Fibroblast of lung (primary cell): ENCODE measurements at regions not wholly inside any gene's neighbourhood (a gene's known extent, or its start where the extent isn't known, plus 50 kb on each side); places are given as distances from the start of the nearest gene placed in this dataset.

Source experiments
- EZH2 ChIP-seq: IDR thresholded peaks from 2 replicates; pipeline ENCODE4 v1.5.1; 2012; ENCODE audit warnings: low read length, control low read depth, mild to moderate bottlenecking; ENCODE audit errors: missing control alignments
- TF ChIP-seq, protein P1 (sequence below), 2 donors: IDR thresholded peaks in 1 of 2; conservative IDR thresholded peaks in 1 of 2; 1 replicate in 1 of 2; 2 replicates in 1 of 2; pipeline ENCODE4 v1.5.1; 2011 to 2012; ENCODE audit warnings: low read length in 2 of 2, control low read depth in 1 of 2, inconsistent platforms in 1 of 2, low read depth in 1 of 2, mild to moderate bottlenecking in 1 of 2

DNA sequence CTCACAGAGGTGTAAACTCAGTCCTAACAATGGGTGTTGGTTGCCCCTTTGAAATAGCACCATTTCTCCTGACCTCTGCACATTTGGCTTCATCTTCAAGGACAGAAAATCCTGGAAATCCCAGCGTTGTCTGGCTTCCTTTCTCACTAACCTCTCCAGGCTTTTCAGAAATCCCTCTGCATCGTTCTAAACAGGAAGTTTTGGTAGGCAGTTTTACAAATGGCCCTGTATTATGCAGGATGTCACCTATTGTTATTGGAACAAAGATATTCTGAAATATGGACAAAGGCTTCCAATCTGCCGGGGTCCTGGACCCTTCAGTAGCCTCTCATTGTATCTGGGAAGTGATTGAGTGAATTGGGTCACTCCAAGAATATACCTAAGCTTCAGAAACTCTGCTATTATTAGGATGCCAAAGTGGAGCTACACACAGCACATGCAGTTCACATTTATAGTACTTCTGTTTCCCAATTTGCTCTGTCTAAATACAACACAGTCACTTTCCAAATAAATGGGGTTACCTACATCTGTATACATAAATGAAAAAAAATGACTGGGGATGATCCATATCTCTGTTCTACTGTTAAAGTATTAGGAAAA, 134.8 kb upstream of the KLF6 start:
- TF ChIP-seq, protein P1, sequence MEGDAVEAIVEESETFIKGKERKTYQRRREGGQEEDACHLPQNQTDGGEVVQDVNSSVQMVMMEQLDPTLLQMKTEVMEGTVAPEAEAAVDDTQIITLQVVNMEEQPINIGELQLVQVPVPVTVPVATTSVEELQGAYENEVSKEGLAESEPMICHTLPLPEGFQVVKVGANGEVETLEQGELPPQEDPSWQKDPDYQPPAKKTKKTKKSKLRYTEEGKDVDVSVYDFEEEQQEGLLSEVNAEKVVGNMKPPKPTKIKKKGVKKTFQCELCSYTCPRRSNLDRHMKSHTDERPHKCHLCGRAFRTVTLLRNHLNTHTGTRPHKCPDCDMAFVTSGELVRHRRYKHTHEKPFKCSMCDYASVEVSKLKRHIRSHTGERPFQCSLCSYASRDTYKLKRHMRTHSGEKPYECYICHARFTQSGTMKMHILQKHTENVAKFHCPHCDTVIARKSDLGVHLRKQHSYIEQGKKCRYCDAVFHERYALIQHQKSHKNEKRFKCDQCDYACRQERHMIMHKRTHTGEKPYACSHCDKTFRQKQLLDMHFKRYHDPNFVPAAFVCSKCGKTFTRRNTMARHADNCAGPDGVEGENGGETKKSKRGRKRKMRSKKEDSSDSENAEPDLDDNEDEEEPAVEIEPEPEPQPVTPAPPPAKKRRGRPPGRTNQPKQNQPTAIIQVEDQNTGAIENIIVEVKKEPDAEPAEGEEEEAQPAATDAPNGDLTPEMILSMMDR (conservative IDR thresholded peaks at IDR 0.05 in 1 of 2, IDR thresholded peaks at IDR 0.05 in 1 of 2; ENCODE audit: low read depth in 1 of 2, low read length in 2 of 2) = no peak
- no peak for TF ChIP-seq EZH2
